MM.1S (cell line): ENCODE measurements at regions not wholly inside any gene's neighbourhood (a gene's known extent, or its start where the extent isn't known, plus 50 kb on each side); places are given as distances from the start of the nearest gene placed in this dataset.

Experiments used
- CTCF ChIP-seq: fragments of 300-600 bp; sonication (generic); IDR thresholded peaks from 2 replicates; pipeline ENCODE4 v1.5.1; 2016; ENCODE audit warnings: antibody characterized with exemption, low read length, mixed read lengths
- EZH2phosphoT487 ChIP-seq: fragments of 300-600 bp; sonication (generic); IDR thresholded peaks from 2 replicates; pipeline ENCODE4 v1.6.1; 2018; ENCODE audit warnings: antibody characterized with exemption, low read length

GRCh38 chr17:54789101-54789880, 111.4 kb upstream of the TOM1L1 start:
- TF ChIP-seq EZH2phosphoT487, result no peak
- TF ChIP-seq CTCF, result no peak
